GM12878 (cell line): ENCODE measurements at regions not wholly inside any gene's neighbourhood (a gene's known extent, or its start where the extent isn't known, plus 50 kb on each side); places are given as distances from the start of the nearest gene placed in this dataset.

ENCODE experiments used
- ATAC-seq: fragments of 200-7000 bp; cut with Tn5 transposase; 3 replicates; pipeline ENCODE4 v1.9.1; 2020; ENCODE audit warnings: mild to moderate bottlenecking, moderate library complexity
- BruUV-seq: library from RNA; stranded (reverse); fragments of 400-500 nt; replicated peaks from 2 replicates; lab custom pipeline; 2021; lab: Mats Ljungman, UMichigan
- CTCF ChIA-PET: fragments of 300-600 bp; sonication (Branson Sonifier 250); formaldehyde crosslinking; extraction: SDS; loops from one replicate; lab custom pipeline; 2021; ENCODE audit warnings: inconsistent platforms; lab: Yijun Ruan, JAX
- POLR2A ChIA-PET: fragments of 350-600 bp; formaldehyde crosslinking; extraction: SDS; loops from one replicate; lab custom pipeline; 2021; ENCODE audit warnings: inconsistent platforms; lab: Charles Lee
- RAD21 ChIA-PET: fragments of 300-600 bp; sonication (Branson Sonifier 250); formaldehyde crosslinking; loops from one replicate; lab custom pipeline; 2023; ENCODE audit warnings: antibody characterized with exemption; ENCODE audit not compliant: unreplicated experiment; lab: Charles Lee
- SMC1A ChIA-PET: fragments of 300-600 bp; sonication (Branson Sonifier 250); formaldehyde crosslinking; loops from one replicate; lab custom pipeline; 2023; ENCODE audit not compliant: unreplicated experiment, uncharacterized antibody; lab: Charles Lee
- DNase-seq: peaks from one replicate; pipeline ENCODE4 v3.0.0-alpha.2; 2011; ENCODE audit warnings: low read depth, low spot score
- FAIRE-seq: peaks from 3 replicates; lab custom pipeline; 2011; peaks lifted over from hg19 to GRCh38; lab: Jason Lieb, UNC
- H2AFZ ChIP-seq: 2 replicates; pipeline ENCODE4 v1.6.0; 2011; ENCODE audit warnings: low read depth, low read length, control low read depth; ENCODE audit not compliant: control insufficient read depth
- H3K27ac ChIP-seq: 2 replicates; pipeline ENCODE4 v1.5.1; 2011; ENCODE audit warnings: control low read depth; ENCODE audit not compliant: control insufficient read depth, insufficient read depth
- H3K27me3 ChIP-seq, 2 experiments: replicated peaks in 1 of 2; 2 replicates each; pipeline versions ENCODE4 v1.6.0 to v1.6.1; 2011; ENCODE audit warnings: low read length in 1 of 2; ENCODE audit not compliant: control insufficient read depth in 2 of 2, insufficient read depth in 2 of 2
- H3K36me3 ChIP-seq, 2 experiments: 2 replicates each; pipeline ENCODE4 v1.5.1; 2011; ENCODE audit warnings: low read length in 1 of 2; ENCODE audit not compliant: control insufficient read depth in 2 of 2, insufficient read depth in 2 of 2
- H3K4me1 ChIP-seq: 2 replicates; pipeline ENCODE4 v1.6.1; 2011; ENCODE audit warnings: mild to moderate bottlenecking, low read length, moderate library complexity, mixed read lengths; ENCODE audit not compliant: control insufficient read depth, insufficient read depth
- H3K4me2 ChIP-seq: 2 replicates; pipeline ENCODE4 v1.6.0; 2011; ENCODE audit warnings: control low read depth; ENCODE audit not compliant: control insufficient read depth, insufficient read depth
- H3K4me3 ChIP-seq: fragments of 200-600 bp; sonication (generic); 2 replicates; pipeline ENCODE4 v1.5.1; 2016
- H3K79me2 ChIP-seq: 2 replicates; pipeline ENCODE4 v1.6.0; 2011; ENCODE audit warnings: low read length; ENCODE audit not compliant: control insufficient read depth, insufficient read depth
- H3K9ac ChIP-seq: 2 replicates; pipeline ENCODE4 v1.8.0; 2011; ENCODE audit warnings: low read length, control low read depth, mixed read lengths; ENCODE audit not compliant: control insufficient read depth, insufficient read depth
- H3K9me3 ChIP-seq: replicated peaks from 3 replicates; pipeline ENCODE4 v1.5.1; 2011; ENCODE audit warnings: mild to moderate bottlenecking, low read length; ENCODE audit not compliant: control insufficient read depth, insufficient read depth
- H4K20me1 ChIP-seq: 2 replicates; pipeline ENCODE4 v1.6.0; 2011; ENCODE audit not compliant: control insufficient read depth, insufficient read depth
- HDAC2 ChIP-seq: fragments of 200-600 bp; sonication (generic); IDR thresholded peaks from 2 replicates; pipeline ENCODE4 v1.6.1; 2017
- MTA2 ChIP-seq: fragments of 450-650 bp; IDR thresholded peaks from 2 replicates; pipeline ENCODE4 v1.6.1; 2016; ENCODE audit warnings: low read depth, mild to moderate bottlenecking, moderate library complexity
- NRF1 ChIP-seq: conservative IDR thresholded peaks from 2 replicates; pipeline ENCODE4 v1.6.1; 2011; ENCODE audit warnings: mild to moderate bottlenecking, low read depth, low read length, improper control_type of control experiment
- POLR2AphosphoS5 ChIP-seq: IDR thresholded peaks from 2 replicates; pipeline ENCODE4 v1.6.1; 2011; ENCODE audit warnings: mild to moderate bottlenecking, low read length, inconsistent platforms
- SIN3A ChIP-seq: IDR thresholded peaks from 2 replicates; pipeline ENCODE4 v1.6.1; 2012; ENCODE audit warnings: low read depth, low read length, improper control_type of control experiment
- SMAD1 ChIP-seq: fragments of 450-650 bp; IDR thresholded peaks from 2 replicates; pipeline ENCODE4 v1.6.1; 2018; ENCODE audit warnings: mild to moderate bottlenecking, low read depth; ENCODE audit not compliant: partially characterized antibody
- YY1 ChIP-seq: IDR thresholded peaks from 2 replicates; pipeline ENCODE4 v1.6.1; 2011; ENCODE audit warnings: low read depth, mild to moderate bottlenecking, low read length
- WGBS: methylation state at CpG from one replicate; pipeline ENCODE4 v1.1.6; 2016; ENCODE audit warnings: low lambda C conversion rate; ENCODE audit not compliant: insufficient replicate concordance, insufficient coverage; ENCODE audit errors: missing lambda C conversion rate; 5-methylcytosine and 5-hydroxymethylcytosine counted together
- in situ Hi-C: fragments of 300-500 bp; cut with MboI; formaldehyde crosslinking; loops from 9 replicates; pipeline ENCODE4 v1.14.3; 2018; ENCODE audit warnings: mixed read lengths
- intact Hi-C: fragments of 100-400 bp; cut with micrococcal nuclease; formaldehyde crosslinking; loops from one replicate; pipeline ENCODE4 v1.14.2; 2022; ENCODE audit not compliant: unreplicated experiment
- TF ChIP-seq, protein P1 (sequence below): fragments of 150-350 bp; IDR thresholded peaks from 2 replicates; pipeline ENCODE4 v1.6.1; 2014; ENCODE audit warnings: mild to moderate bottlenecking, low read depth, low read length
- TF ChIP-seq, protein P2 (sequence below): fragments of 450-650 bp; IDR thresholded peaks from 2 replicates; pipeline ENCODE4 v1.6.1; 2017; ENCODE audit warnings: antibody characterized with exemption, mild to moderate bottlenecking, moderate library complexity
- TF ChIP-seq, protein P3 (sequence below): fragments of 450-650 bp; IDR thresholded peaks from 2 replicates; pipeline ENCODE4 v1.6.1; 2017; ENCODE audit warnings: mild to moderate bottlenecking
- TF ChIP-seq, protein P4 (sequence below): fragments of 450-650 bp; IDR thresholded peaks from 2 replicates; pipeline ENCODE4 v1.6.1; 2017; ENCODE audit warnings: mild to moderate bottlenecking, moderate library complexity
- TF ChIP-seq, protein P5 (sequence below): fragments of 450-650 bp; IDR thresholded peaks from 2 replicates; pipeline ENCODE4 v1.6.1; 2017; ENCODE audit warnings: mild to moderate bottlenecking, low read depth, inconsistent platforms; ENCODE audit not compliant: poor library complexity, severe bottlenecking

GRCh38 chr9:33695299-33695698 lies 100.1 kb upstream of the PRSS3 start:
- no peak overlapping the region for H3K9ac ChIP-seq
- no peak for ATAC-seq
- POLR2A ChIA-PET = no interaction called here
- H3K27ac ChIP-seq = no peak overlapping the region
- no peak for FAIRE-seq
- intact Hi-C loops = no loop called here
- H3K36me3 ChIP-seq = no peaks in the 10 kb centered on the region
- H3K4me1 ChIP-seq = no peaks in the 10 kb centered on the region
- no peak for DNase-seq
- in situ Hi-C loops = no loop called here
- H3K79me2 ChIP-seq = no peaks in the 10 kb centered on the region
- no peaks in the 10 kb centered on the region; a peak in 1 of 4 replicates for H3K27me3 ChIP-seq
- H3K4me3 ChIP-seq = no peak overlapping the region
- no peaks in the 10 kb centered on the region for H3K9me3 ChIP-seq
- no peak overlapping the region for H3K4me2 ChIP-seq
- RAD21 ChIA-PET = no interaction called here
- CTCF ChIA-PET = interaction anchor here (0.8 kb wide), 1 partner anchor 14 kb away, joined by 3 read pairs; no protein-coding TSS in a partner anchor
- 27% methylated on average over 2 of the region's 2 CpGs for WGBS
- BruUV-seq = no TSS peak
- no peaks in the 10 kb centered on the region for H4K20me1 ChIP-seq
- SMC1A ChIA-PET = interaction anchor here (0.6 kb wide), 1 partner anchor 245 kb away, joined by 3 read pairs; no protein-coding TSS in a partner anchor
- no peak overlapping the region for H2AFZ ChIP-seq
- no peak for TF ChIP-seq SIN3A
- no peak for TF ChIP-seq MTA2
- TF ChIP-seq, protein P1, sequence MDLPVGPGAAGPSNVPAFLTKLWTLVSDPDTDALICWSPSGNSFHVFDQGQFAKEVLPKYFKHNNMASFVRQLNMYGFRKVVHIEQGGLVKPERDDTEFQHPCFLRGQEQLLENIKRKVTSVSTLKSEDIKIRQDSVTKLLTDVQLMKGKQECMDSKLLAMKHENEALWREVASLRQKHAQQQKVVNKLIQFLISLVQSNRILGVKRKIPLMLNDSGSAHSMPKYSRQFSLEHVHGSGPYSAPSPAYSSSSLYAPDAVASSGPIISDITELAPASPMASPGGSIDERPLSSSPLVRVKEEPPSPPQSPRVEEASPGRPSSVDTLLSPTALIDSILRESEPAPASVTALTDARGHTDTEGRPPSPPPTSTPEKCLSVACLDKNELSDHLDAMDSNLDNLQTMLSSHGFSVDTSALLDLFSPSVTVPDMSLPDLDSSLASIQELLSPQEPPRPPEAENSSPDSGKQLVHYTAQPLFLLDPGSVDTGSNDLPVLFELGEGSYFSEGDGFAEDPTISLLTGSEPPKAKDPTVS = no peak
- no peak for TF ChIP-seq NRF1
- TF ChIP-seq, protein P2, sequence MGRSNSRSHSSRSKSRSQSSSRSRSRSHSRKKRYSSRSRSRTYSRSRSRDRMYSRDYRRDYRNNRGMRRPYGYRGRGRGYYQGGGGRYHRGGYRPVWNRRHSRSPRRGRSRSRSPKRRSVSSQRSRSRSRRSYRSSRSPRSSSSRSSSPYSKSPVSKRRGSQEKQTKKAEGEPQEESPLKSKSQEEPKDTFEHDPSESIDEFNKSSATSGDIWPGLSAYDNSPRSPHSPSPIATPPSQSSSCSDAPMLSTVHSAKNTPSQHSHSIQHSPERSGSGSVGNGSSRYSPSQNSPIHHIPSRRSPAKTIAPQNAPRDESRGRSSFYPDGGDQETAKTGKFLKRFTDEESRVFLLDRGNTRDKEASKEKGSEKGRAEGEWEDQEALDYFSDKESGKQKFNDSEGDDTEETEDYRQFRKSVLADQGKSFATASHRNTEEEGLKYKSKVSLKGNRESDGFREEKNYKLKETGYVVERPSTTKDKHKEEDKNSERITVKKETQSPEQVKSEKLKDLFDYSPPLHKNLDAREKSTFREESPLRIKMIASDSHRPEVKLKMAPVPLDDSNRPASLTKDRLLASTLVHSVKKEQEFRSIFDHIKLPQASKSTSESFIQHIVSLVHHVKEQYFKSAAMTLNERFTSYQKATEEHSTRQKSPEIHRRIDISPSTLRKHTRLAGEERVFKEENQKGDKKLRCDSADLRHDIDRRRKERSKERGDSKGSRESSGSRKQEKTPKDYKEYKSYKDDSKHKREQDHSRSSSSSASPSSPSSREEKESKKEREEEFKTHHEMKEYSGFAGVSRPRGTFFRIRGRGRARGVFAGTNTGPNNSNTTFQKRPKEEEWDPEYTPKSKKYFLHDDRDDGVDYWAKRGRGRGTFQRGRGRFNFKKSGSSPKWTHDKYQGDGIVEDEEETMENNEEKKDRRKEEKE = no peak
- TF ChIP-seq, protein P3, sequence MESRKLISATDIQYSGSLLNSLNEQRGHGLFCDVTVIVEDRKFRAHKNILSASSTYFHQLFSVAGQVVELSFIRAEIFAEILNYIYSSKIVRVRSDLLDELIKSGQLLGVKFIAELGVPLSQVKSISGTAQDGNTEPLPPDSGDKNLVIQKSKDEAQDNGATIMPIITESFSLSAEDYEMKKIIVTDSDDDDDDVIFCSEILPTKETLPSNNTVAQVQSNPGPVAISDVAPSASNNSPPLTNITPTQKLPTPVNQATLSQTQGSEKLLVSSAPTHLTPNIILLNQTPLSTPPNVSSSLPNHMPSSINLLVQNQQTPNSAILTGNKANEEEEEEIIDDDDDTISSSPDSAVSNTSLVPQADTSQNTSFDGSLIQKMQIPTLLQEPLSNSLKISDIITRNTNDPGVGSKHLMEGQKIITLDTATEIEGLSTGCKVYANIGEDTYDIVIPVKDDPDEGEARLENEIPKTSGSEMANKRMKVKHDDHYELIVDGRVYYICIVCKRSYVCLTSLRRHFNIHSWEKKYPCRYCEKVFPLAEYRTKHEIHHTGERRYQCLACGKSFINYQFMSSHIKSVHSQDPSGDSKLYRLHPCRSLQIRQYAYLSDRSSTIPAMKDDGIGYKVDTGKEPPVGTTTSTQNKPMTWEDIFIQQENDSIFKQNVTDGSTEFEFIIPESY = no peak
- TF ChIP-seq, protein P4, sequence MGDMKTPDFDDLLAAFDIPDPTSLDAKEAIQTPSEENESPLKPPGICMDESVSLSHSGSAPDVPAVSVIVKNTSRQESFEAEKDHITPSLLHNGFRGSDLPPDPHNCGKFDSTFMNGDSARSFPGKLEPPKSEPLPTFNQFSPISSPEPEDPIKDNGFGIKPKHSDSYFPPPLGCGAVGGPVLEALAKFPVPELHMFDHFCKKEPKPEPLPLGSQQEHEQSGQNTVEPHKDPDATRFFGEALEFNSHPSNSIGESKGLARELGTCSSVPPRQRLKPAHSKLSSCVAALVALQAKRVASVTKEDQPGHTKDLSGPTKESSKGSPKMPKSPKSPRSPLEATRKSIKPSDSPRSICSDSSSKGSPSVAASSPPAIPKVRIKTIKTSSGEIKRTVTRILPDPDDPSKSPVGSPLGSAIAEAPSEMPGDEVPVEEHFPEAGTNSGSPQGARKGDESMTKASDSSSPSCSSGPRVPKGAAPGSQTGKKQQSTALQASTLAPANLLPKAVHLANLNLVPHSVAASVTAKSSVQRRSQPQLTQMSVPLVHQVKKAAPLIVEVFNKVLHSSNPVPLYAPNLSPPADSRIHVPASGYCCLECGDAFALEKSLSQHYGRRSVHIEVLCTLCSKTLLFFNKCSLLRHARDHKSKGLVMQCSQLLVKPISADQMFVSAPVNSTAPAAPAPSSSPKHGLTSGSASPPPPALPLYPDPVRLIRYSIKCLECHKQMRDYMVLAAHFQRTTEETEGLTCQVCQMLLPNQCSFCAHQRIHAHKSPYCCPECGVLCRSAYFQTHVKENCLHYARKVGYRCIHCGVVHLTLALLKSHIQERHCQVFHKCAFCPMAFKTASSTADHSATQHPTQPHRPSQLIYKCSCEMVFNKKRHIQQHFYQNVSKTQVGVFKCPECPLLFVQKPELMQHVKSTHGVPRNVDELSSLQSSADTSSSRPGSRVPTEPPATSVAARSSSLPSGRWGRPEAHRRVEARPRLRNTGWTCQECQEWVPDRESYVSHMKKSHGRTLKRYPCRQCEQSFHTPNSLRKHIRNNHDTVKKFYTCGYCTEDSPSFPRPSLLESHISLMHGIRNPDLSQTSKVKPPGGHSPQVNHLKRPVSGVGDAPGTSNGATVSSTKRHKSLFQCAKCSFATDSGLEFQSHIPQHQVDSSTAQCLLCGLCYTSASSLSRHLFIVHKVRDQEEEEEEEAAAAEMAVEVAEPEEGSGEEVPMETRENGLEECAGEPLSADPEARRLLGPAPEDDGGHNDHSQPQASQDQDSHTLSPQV = no peak
- no peak for TF ChIP-seq SMAD1
- no peak for TF ChIP-seq POLR2AphosphoS5
- TF ChIP-seq, protein P5, sequence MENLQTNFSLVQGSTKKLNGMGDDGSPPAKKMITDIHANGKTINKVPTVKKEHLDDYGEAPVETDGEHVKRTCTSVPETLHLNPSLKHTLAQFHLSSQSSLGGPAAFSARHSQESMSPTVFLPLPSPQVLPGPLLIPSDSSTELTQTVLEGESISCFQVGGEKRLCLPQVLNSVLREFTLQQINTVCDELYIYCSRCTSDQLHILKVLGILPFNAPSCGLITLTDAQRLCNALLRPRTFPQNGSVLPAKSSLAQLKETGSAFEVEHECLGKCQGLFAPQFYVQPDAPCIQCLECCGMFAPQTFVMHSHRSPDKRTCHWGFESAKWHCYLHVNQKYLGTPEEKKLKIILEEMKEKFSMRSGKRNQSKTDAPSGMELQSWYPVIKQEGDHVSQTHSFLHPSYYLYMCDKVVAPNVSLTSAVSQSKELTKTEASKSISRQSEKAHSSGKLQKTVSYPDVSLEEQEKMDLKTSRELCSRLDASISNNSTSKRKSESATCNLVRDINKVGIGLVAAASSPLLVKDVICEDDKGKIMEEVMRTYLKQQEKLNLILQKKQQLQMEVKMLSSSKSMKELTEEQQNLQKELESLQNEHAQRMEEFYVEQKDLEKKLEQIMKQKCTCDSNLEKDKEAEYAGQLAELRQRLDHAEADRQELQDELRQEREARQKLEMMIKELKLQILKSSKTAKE = no peak
- no peak for TF ChIP-seq YY1
- no peak for TF ChIP-seq HDAC2
